C4-2B (cell line): ENCODE measurements at regions not wholly inside any gene's neighbourhood (a gene's known extent, or its start where the extent isn't known, plus 50 kb on each side); places are given as distances from the start of the nearest gene placed in this dataset.

ENCODE experiments used
- ZFX ChIP-seq: fragments of 450-650 bp; IDR thresholded peaks from 2 replicates; pipeline ENCODE4 v1.6.1; 2017
- TF ChIP-seq, protein P1 (sequence below): fragments of 450-650 bp; conservative IDR thresholded peaks from 2 replicates; pipeline ENCODE4 v1.5.1; 2017; ENCODE audit warnings: mild to moderate bottlenecking

DNA sequence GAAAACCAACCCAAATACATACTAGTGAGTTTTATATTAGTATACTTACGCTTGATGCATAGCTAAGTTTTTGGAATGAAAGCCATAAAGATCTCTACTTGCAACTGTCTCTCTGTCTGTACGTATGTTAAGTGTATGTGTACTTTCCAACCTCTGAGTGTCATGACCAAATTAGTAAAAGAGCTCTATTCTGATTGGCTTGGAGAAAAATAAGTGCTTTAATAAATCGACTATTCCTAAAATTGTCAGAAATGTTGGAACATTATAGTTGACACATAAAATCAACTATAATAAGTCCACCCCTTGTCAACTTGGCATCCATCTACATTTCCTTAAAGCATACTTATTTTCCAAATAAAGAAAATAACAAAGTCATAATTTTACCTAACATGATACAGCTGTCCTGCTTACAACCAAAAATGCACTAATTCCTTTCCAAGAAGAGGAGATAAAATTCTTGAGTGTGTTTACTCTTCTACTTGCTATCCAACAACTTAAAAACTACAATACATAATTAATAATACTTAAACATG, 507.4 kb upstream of the ATP2B1 start:
- TF ChIP-seq, protein P1, sequence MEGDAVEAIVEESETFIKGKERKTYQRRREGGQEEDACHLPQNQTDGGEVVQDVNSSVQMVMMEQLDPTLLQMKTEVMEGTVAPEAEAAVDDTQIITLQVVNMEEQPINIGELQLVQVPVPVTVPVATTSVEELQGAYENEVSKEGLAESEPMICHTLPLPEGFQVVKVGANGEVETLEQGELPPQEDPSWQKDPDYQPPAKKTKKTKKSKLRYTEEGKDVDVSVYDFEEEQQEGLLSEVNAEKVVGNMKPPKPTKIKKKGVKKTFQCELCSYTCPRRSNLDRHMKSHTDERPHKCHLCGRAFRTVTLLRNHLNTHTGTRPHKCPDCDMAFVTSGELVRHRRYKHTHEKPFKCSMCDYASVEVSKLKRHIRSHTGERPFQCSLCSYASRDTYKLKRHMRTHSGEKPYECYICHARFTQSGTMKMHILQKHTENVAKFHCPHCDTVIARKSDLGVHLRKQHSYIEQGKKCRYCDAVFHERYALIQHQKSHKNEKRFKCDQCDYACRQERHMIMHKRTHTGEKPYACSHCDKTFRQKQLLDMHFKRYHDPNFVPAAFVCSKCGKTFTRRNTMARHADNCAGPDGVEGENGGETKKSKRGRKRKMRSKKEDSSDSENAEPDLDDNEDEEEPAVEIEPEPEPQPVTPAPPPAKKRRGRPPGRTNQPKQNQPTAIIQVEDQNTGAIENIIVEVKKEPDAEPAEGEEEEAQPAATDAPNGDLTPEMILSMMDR: no peak
- TF ChIP-seq ZFX: no peak
